Astrocyte (in vitro differentiated cells and primary cell): ENCODE measurements at regions not wholly inside any gene's neighbourhood (a gene's known extent, or its start where the extent isn't known, plus 50 kb on each side); places are given as distances from the start of the nearest gene placed in this dataset.

Source experiments
- EZH2 ChIP-seq: IDR thresholded peaks from 2 replicates; pipeline ENCODE4 v1.6.1; 2012; ENCODE audit warnings: mild to moderate bottlenecking, low read length, inconsistent platforms; ENCODE audit not compliant: insufficient read depth
- TF ChIP-seq, protein P1 (sequence below): IDR thresholded peaks from 2 replicates; pipeline ENCODE4 v1.5.1; 2011; ENCODE audit warnings: low read depth, mild to moderate bottlenecking, inconsistent platforms, low read length, moderate library complexity; ENCODE audit not compliant: insufficient read depth

DNA sequence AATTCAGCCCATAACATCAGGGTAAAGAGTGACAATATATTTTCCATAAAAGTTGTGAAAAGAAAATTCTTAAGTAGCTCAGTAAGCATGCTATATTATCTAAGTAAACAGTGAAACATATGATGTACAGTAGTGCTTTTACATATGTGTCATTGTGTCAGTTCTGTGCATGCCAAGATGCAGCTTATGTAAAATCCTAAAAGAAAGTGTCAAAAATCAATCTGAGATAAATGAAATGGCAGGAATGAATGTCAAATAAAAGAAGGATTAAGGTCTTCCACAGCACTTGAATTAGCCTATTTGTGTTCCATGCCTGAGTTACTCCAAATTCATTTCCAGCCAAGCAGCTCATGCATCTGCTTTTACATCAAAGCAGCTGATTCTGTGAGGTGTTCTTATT is 452.7 kb upstream of the HS3ST1 start:
- TF ChIP-seq, protein P1, sequence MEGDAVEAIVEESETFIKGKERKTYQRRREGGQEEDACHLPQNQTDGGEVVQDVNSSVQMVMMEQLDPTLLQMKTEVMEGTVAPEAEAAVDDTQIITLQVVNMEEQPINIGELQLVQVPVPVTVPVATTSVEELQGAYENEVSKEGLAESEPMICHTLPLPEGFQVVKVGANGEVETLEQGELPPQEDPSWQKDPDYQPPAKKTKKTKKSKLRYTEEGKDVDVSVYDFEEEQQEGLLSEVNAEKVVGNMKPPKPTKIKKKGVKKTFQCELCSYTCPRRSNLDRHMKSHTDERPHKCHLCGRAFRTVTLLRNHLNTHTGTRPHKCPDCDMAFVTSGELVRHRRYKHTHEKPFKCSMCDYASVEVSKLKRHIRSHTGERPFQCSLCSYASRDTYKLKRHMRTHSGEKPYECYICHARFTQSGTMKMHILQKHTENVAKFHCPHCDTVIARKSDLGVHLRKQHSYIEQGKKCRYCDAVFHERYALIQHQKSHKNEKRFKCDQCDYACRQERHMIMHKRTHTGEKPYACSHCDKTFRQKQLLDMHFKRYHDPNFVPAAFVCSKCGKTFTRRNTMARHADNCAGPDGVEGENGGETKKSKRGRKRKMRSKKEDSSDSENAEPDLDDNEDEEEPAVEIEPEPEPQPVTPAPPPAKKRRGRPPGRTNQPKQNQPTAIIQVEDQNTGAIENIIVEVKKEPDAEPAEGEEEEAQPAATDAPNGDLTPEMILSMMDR: no peak
- TF ChIP-seq EZH2: no peak
